ENCODE measurements at regions not wholly inside any gene's neighbourhood (a gene's known extent, or its start where the extent isn't known, plus 50 kb on each side); places are given as distances from the start of the nearest gene placed in this dataset.

GRCh38 chr6:163935158-163935762, 520.7 kb downstream of the QKI start:
- no peak for TF ChIP-seq CTCF (IDR thresholded peaks at IDR 0.05; ENCODE audit: insufficient read depth, low read length, poor library complexity, severe bottlenecking)
- TF ChIP-seq EZH2phosphoT487 (conservative IDR thresholded peaks at IDR 0.05; ENCODE audit: low read length), result no peak
